ENCODE measurements at regions not wholly inside any gene's neighbourhood (a gene's known extent, or its start where the extent isn't known, plus 50 kb on each side); places are given as distances from the start of the nearest gene placed in this dataset.
"Not testable (repeated sequence)": the region's sequence is repeated elsewhere in the genome, so short reads cannot be mapped to it uniquely, and the experiment has no call there.

GRCh38 chr3:178088963-178089362 lies 447.3 kb upstream of the KCNMB2 start:
- DNase-seq, result no peak

GRCh38 chr3:178090899-178091298 lies 445.3 kb upstream of the KCNMB2 start:
- no peak for DNase-seq

GRCh38 chr3:178095522-178095921 lies 440.7 kb upstream of the KCNMB2 start:
- no peak for DNase-seq

- no peak for DNase-seq
Observed at GRCh38 chr3:178096955-178097354, 439.3 kb upstream of the KCNMB2 start.

GRCh38 chr3:178097576-178097975 lies 438.7 kb upstream of the KCNMB2 start:
- no peak for DNase-seq

GRCh38 chr3:178099274-178099673 lies 437.0 kb upstream of the KCNMB2 start:
- DNase-seq, result no peak

GRCh38 chr3:178099862-178100261 lies 436.4 kb upstream of the KCNMB2 start:
- DNase-seq, result no peak

- DNase-seq, result no peak
Observed at GRCh38 chr3:178100908-178101307, 435.3 kb upstream of the KCNMB2 start.

- no peak for DNase-seq
Observed at GRCh38 chr3:178103140-178103539, 433.1 kb upstream of the KCNMB2 start.

- DNase-seq, result no peak
Observed at GRCh38 chr3:178107804-178108203, 428.4 kb upstream of the KCNMB2 start.

- no peak for DNase-seq
Observed at GRCh38 chr3:178109691-178110090, 426.5 kb upstream of the KCNMB2 start.

GRCh38 chr3:178112134-178112533 lies 424.1 kb upstream of the KCNMB2 start:
- DNase-seq, result peak; percentile 28

GRCh38 chr3:178112552-178112951 lies 423.7 kb upstream of the KCNMB2 start:
- not testable (repeated sequence) for DNase-seq

- no peak for DNase-seq
Observed at GRCh38 chr3:178117641-178118040, 418.6 kb upstream of the KCNMB2 start.

- DNase-seq, result not testable (repeated sequence)
Observed at GRCh38 chr3:178119608-178120295, 416.5 kb upstream of the KCNMB2 start.

- no peak for DNase-seq
Observed at GRCh38 chr3:178120367-178120766, 415.9 kb upstream of the KCNMB2 start.

GRCh38 chr3:178126686-178127085 lies 409.6 kb upstream of the KCNMB2 start:
- DNase-seq, result no peak

GRCh38 chr3:178127221-178127620 lies 409.0 kb upstream of the KCNMB2 start:
- no peak for DNase-seq

GRCh38 chr3:178129109-178129508 lies 407.1 kb upstream of the KCNMB2 start:
- DNase-seq, result no peak

GRCh38 chr3:178131801-178132200 lies 404.4 kb upstream of the KCNMB2 start:
- DNase-seq, result no peak

GRCh38 chr3:178137206-178137605 lies 399.0 kb upstream of the KCNMB2 start:
- no peak for DNase-seq

- DNase-seq, result no peak
Observed at GRCh38 chr3:178137831-178138230, 398.4 kb upstream of the KCNMB2 start.

- no peak for DNase-seq
Observed at GRCh38 chr3:178139116-178139515, 397.1 kb upstream of the KCNMB2 start.

- no peak for DNase-seq
Observed at GRCh38 chr3:178140531-178141304, 395.5 kb upstream of the KCNMB2 start.

- DNase-seq, result not testable (repeated sequence)
Observed at GRCh38 chr3:178141305-178141684, 394.9 kb upstream of the KCNMB2 start.
